ENCODE measurements at regions not wholly inside any gene's neighbourhood (a gene's known extent, or its start where the extent isn't known, plus 50 kb on each side); places are given as distances from the start of the nearest gene placed in this dataset.

- TF ChIP-seq CTCF (IDR thresholded peaks at IDR 0.05; ENCODE audit: poor library complexity) = no peak
- TF ChIP-seq EZH2 (IDR thresholded peaks at IDR 0.05; ENCODE audit: borderline replicate concordance) = no peak
- no peak for TF ChIP-seq EZH2phosphoT487 (IDR thresholded peaks at IDR 0.05; ENCODE audit: low read depth, severe bottlenecking, unreplicated experiment)
Observed at GRCh38 chr14:61968207-61968606, 206.0 kb downstream of the SNAPC1 start.

Measured in hepatocyte (in vitro differentiated cells).